HepG2 (cell line): ENCODE measurements at regions not wholly inside any gene's neighbourhood (a gene's known extent, or its start where the extent isn't known, plus 50 kb on each side); places are given as distances from the start of the nearest gene placed in this dataset.

Source experiments
- BRCA1 ChIP-seq: sonication (generic); formaldehyde crosslinking; IDR thresholded peaks from 2 replicates; pipeline ENCODE4 v1.4.0; 2020; ENCODE audit warnings: missing genetic modification reagents
- CENPT ChIP-seq: sonication (generic); formaldehyde crosslinking; IDR thresholded peaks from 2 replicates; pipeline ENCODE4 v1.8.0; 2022; ENCODE audit warnings: low read depth, mild to moderate bottlenecking, moderate library complexity, missing genetic modification reagents
- ETV6 ChIP-seq: sonication (generic); formaldehyde crosslinking; conservative IDR thresholded peaks from 2 replicates; pipeline ENCODE4 v1.4.0; 2020; ENCODE audit warnings: missing genetic modification reagents
- FOXA1 ChIP-seq, 2 experiments: fragments of 450-650 bp in 1 of 2; sonication (generic) in 1 of 2; formaldehyde crosslinking in 1 of 2; IDR thresholded peaks; 2 replicates each; pipeline versions ENCODE4 v1.4.0 to v1.6.1; 2016 to 2020; ENCODE audit warnings: missing genetic modification reagents in 1 of 2
- TBL1XR1 ChIP-seq: fragments of 150-350 bp; IDR thresholded peaks from 2 replicates; pipeline ENCODE4 v1.6.1; 2014; ENCODE audit warnings: borderline replicate concordance, low read length; ENCODE audit not compliant: partially characterized antibody
- ZNF335 ChIP-seq: sonication (generic); formaldehyde crosslinking; IDR thresholded peaks from 2 replicates; pipeline ENCODE4 v1.4.0; 2020; ENCODE audit warnings: missing genetic modification reagents
- ZNF709 ChIP-seq: sonication (generic); formaldehyde crosslinking; IDR thresholded peaks from 2 replicates; pipeline ENCODE4 v1.5.0; 2020; ENCODE audit warnings: mild to moderate bottlenecking, missing genetic modification reagents

DNA sequence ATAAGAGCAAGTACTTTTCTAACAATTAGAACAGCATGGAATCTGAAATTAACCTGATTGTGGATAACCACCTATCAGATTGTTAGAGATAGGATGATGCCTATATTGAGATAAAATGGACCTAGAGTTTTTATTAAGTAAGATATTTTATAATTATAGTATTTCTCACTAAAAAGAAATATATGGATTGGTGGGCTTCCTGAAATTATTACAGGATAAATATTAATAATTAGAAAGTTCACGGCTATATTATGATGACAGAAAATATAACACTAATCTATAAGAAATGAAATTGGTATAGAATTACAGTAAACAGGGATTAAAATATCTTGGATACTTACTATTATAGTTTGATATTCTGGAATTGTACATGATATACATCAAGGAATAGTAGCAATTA lies 378.0 kb upstream of the SPRY2 start:
- TF ChIP-seq CENPT (CRISPR knock-in tag) (no peak), ZNF335 (CRISPR knock-in tag) (no peak), ETV6 (no peak), TBL1XR1 (no peak), FOXA1 (IDR thresholded peaks at IDR 0.05) (no peak), FOXA1 (CRISPR knock-in tag; IDR thresholded peaks at IDR 0.05) (no peak), BRCA1 (CRISPR knock-in tag) (no peak), ZNF709 (no peak)
